ENCODE measurements at regions not wholly inside any gene's neighbourhood (a gene's known extent, or its start where the extent isn't known, plus 50 kb on each side); places are given as distances from the start of the nearest gene placed in this dataset.
A peak's percentile ranks its signal among the peaks of the same experiment; 100 is the strongest.
"Not testable (repeated sequence)": the region's sequence is repeated elsewhere in the genome, so short reads cannot be mapped to it uniquely, and the experiment has no call there.

- Mint-ChIP-seq H3K27me3 (ENCODE audit: low read depth) (no peaks in the 10 kb centered on the region), H3K4me1 (ENCODE audit: low read depth) (no peaks in the 10 kb centered on the region), H3K36me3 (ENCODE audit: insufficient read depth) (no peaks in the 10 kb centered on the region), H3K9me3 (peaks cover 25% of the 10 kb centered on the region), H3K4me3 (no peak overlapping the region)
- ATAC-seq: no peak
- DNase-seq: no peak
Measured at GRCh38 chr1:208722592-208722991, 478.4 kb upstream of the PLXNA2 start.

DNA sequence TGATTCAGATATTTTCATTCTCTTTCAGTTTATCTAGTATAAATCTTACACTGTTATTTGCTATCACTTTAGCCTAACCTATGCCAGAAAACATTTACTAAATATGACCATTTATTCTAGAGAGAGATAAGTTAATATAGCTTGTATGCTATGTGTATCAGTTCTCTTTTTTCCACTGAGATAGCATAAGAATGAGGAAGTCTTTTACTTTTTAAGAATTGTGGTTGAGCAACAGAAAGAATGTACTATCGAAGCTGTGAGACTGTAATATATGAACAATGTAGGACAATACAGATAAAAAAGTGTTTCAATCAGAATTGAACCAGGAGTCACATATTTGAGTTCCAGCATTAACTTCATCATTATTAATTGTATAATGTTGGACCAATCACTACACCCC, 479.9 kb upstream of the PLXNA2 start:
- no peak for ATAC-seq
- Mint-ChIP-seq H3K27me3 (ENCODE audit: low read depth) (no peaks in the 10 kb centered on the region), H3K4me3 (no peak overlapping the region), H3K4me1 (ENCODE audit: low read depth) (no peaks in the 10 kb centered on the region), H3K9me3 (peaks cover 25% of the 10 kb centered on the region), H3K36me3 (ENCODE audit: insufficient read depth) (no peaks in the 10 kb centered on the region)
- DNase-seq: no peak

GRCh38 chr1:208728815-208729214, 484.6 kb upstream of the PLXNA2 start:
- Mint-ChIP-seq H3K9me3 (no peaks in the 10 kb centered on the region), H3K4me1 (ENCODE audit: low read depth) (peaks cover 3% of the 10 kb centered on the region), H3K4me3 (no peak overlapping the region), H3K36me3 (ENCODE audit: insufficient read depth) (no peaks in the 10 kb centered on the region), H3K27me3 (ENCODE audit: low read depth) (no peaks in the 10 kb centered on the region)
- ATAC-seq (no peak), DNase-seq (no peak)

DNA sequence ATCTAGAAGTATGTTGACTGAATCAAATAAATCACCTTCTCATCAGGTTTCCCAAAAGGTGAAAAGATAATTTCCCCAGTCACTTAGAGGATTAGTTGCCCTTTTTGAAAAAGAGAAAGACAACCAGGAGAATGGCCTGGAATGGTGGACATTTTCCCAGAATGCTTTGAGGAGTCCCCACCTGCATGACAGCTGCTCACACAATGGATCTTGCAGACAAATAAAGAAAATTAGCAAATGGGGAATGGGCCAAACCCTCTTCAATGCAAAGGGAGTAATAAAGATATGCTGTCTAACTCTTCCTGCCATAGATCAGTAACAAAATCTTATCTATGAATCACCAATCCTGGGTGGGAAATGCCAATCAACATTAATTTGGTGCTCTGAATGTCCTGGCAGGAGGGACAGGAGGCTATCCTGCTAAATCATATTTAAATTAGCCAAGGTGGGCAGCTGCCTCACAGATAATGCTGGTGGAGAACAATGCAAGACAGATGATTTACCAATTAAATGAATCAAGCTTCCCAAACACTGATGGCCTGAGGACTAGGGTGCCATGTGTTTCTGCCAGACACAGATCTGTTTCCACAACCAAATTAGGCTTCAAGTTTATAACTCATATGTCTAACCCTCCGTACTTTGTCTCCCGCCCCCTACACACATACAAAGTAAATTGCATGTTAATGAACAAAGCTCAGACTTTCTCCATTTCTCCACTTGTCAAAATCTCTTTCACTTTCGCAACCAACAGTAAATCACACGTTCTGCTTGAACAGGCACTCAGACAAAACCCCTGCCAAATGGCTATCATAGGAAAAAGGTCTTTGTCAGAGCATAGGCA, 488.0 kb upstream of the PLXNA2 start:
- ATAC-seq: no peak
- Mint-ChIP-seq H3K4me1 (ENCODE audit: low read depth) (peaks cover 3% of the 10 kb centered on the region), H3K4me3 (peak overlapping the region; percentile 14)

GRCh38 chr1:208737161-208737560, 493.0 kb upstream of the PLXNA2 start:
- Mint-ChIP-seq H3K36me3 (ENCODE audit: insufficient read depth) (no peaks in the 10 kb centered on the region), H3K4me1 (ENCODE audit: low read depth) (peaks cover 3% of the 10 kb centered on the region), H3K4me3 (no peak overlapping the region), H3K27me3 (ENCODE audit: low read depth) (no peaks in the 10 kb centered on the region), H3K9me3 (peaks cover 7% of the 10 kb centered on the region)
- ATAC-seq (no peak), DNase-seq (no peak)

More for the DNA sequence above, 488.0 kb upstream of the PLXNA2 start:
- no peaks in the 10 kb centered on the region for H3K27me3 Mint-ChIP-seq (ENCODE audit: low read depth)
- no peaks in the 10 kb centered on the region for H3K36me3 Mint-ChIP-seq (ENCODE audit: insufficient read depth)
- no peak for DNase-seq
- peaks cover 7% of the 10 kb centered on the region for H3K9me3 Mint-ChIP-seq

- H3K36me3 Mint-ChIP-seq (ENCODE audit: insufficient read depth): no peaks in the 10 kb centered on the region
- no peak for DNase-seq
- no peaks in the 10 kb centered on the region for H3K4me1 Mint-ChIP-seq (ENCODE audit: low read depth)
- no peak for ATAC-seq
- no peaks in the 10 kb centered on the region for H3K27me3 Mint-ChIP-seq (ENCODE audit: low read depth)
- no peak overlapping the region for H3K4me3 Mint-ChIP-seq
- H3K9me3 Mint-ChIP-seq: peaks cover 7% of the 10 kb centered on the region
Measured at GRCh38 chr1:208737922-208738321, 493.7 kb upstream of the PLXNA2 start.

- H3K27me3 Mint-ChIP-seq (ENCODE audit: low read depth); H3K9me3 Mint-ChIP-seq; DNase-seq; H3K36me3 Mint-ChIP-seq (ENCODE audit: insufficient read depth); H3K4me3 Mint-ChIP-seq; H3K4me1 Mint-ChIP-seq (ENCODE audit: low read depth); ATAC-seq: not testable (repeated sequence)
Measured at GRCh38 chr1:208739636-208740035, 495.5 kb upstream of the PLXNA2 start.

- Mint-ChIP-seq H3K9me3 (peaks cover 4% of the 10 kb centered on the region), H3K36me3 (ENCODE audit: insufficient read depth) (no peaks in the 10 kb centered on the region), H3K27me3 (ENCODE audit: low read depth) (no peaks in the 10 kb centered on the region), H3K4me3 (no peak overlapping the region), H3K4me1 (ENCODE audit: low read depth) (no peaks in the 10 kb centered on the region)
- no peak for DNase-seq
- ATAC-seq: no peak
Measured at GRCh38 chr1:208741296-208741695, 497.1 kb upstream of the PLXNA2 start.

GRCh38 chr1:208743361-208743760, 499.2 kb upstream of the PLXNA2 start:
- DNase-seq (no peak), ATAC-seq (no peak)
- no peak overlapping the region for H3K4me3 Mint-ChIP-seq
- H3K9me3 Mint-ChIP-seq: peaks cover 11% of the 10 kb centered on the region
- H3K27me3 Mint-ChIP-seq (ENCODE audit: low read depth): no peaks in the 10 kb centered on the region
- no peaks in the 10 kb centered on the region for H3K36me3 Mint-ChIP-seq (ENCODE audit: insufficient read depth)
- H3K4me1 Mint-ChIP-seq (ENCODE audit: low read depth): no peaks in the 10 kb centered on the region

DNA sequence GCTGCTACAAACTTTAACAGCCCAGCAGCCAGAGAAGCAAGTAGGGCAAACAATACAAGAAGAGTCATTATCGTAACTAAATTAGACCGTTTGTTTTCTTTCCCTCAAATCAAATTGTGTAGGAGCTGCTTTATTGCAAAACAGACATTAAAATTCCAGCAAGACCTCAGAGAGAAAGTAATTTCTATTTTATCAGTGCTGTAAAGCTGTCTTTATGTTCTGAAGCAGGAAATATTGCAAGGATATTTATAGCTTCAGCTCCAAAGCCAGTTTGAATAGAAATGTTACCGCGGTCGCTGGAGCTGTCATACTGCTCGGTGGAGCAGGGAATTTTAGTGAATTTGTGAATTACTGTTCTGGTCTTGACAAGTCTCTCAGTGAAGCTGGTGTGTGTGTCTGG, 503.8 kb upstream of the PLXNA2 start:
- Mint-ChIP-seq H3K4me1 (ENCODE audit: low read depth) (no peaks in the 10 kb centered on the region), H3K4me3 (no peak overlapping the region), H3K27me3 (ENCODE audit: low read depth) (peaks cover 2% of the 10 kb centered on the region), H3K9me3 (peaks cover 11% of the 10 kb centered on the region), H3K36me3 (ENCODE audit: insufficient read depth) (no peaks in the 10 kb centered on the region)
- DNase-seq (no peak), ATAC-seq (no peak)

- Mint-ChIP-seq H3K27me3 (ENCODE audit: low read depth) (peaks cover 2% of the 10 kb centered on the region), H3K4me1 (ENCODE audit: low read depth) (no peaks in the 10 kb centered on the region), H3K36me3 (ENCODE audit: insufficient read depth) (no peaks in the 10 kb centered on the region), H3K4me3 (no peak overlapping the region), H3K9me3 (peaks cover 11% of the 10 kb centered on the region)
- DNase-seq (no peak), ATAC-seq (no peak)
Measured at GRCh38 chr1:208748387-208749165, 504.4 kb upstream of the PLXNA2 start.

- Mint-ChIP-seq H3K4me3 (no peak overlapping the region), H3K9me3 (no peaks in the 10 kb centered on the region), H3K4me1 (ENCODE audit: low read depth) (no peaks in the 10 kb centered on the region)
Measured at GRCh38 chr1:208756339-208756981, 512.3 kb upstream of the PLXNA2 start.

DNA sequence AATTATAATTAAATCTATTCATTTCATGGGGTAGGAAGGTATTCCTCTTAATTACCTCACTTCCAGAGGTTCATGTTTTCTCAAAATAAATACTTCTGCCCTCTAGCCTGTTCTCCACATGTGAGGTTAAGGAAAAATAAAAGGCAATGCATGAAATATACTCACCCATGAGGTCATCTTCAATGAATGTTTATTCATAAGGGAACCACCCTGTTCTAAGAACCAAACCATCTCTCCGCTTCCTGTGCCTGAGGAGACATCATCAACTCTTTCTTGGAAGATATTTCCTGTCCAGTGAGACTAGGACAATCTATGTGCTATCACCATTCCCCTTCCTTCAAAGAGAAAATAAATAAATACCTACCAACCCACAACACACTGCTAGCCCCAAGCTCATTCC, 513.7 kb upstream of the PLXNA2 start:
- Mint-ChIP-seq H3K4me1 (ENCODE audit: low read depth) (no peaks in the 10 kb centered on the region), H3K27me3 (ENCODE audit: low read depth) (no peaks in the 10 kb centered on the region), H3K36me3 (ENCODE audit: insufficient read depth) (no peaks in the 10 kb centered on the region), H3K4me3 (no peak overlapping the region), H3K9me3 (no peaks in the 10 kb centered on the region)
- DNase-seq (no peak), ATAC-seq (no peak)

More at GRCh38 chr1:208756339-208756981, 512.3 kb upstream of the PLXNA2 start:
- DNase-seq (no peak), ATAC-seq (no peak)
- no peaks in the 10 kb centered on the region for H3K36me3 Mint-ChIP-seq (ENCODE audit: insufficient read depth)
- no peaks in the 10 kb centered on the region for H3K27me3 Mint-ChIP-seq (ENCODE audit: low read depth)

- Mint-ChIP-seq H3K4me3 (no peak overlapping the region), H3K9me3 (no peaks in the 10 kb centered on the region), H3K36me3 (ENCODE audit: insufficient read depth) (no peaks in the 10 kb centered on the region), H3K27me3 (ENCODE audit: low read depth) (no peaks in the 10 kb centered on the region), H3K4me1 (ENCODE audit: low read depth) (no peaks in the 10 kb centered on the region)
- no peak for DNase-seq
- ATAC-seq: no peak
Measured at GRCh38 chr1:208759255-208759654, 515.1 kb upstream of the PLXNA2 start.

Measured in activated T-cell treated with anti-CD3 and anti-CD28 coated beads, Interleukin-2, amount 50 U/mL, for 4 hours (primary cell).